ENCODE measurements at regions not wholly inside any gene's neighbourhood (a gene's known extent, or its start where the extent isn't known, plus 50 kb on each side); places are given as distances from the start of the nearest gene placed in this dataset.

DNA sequence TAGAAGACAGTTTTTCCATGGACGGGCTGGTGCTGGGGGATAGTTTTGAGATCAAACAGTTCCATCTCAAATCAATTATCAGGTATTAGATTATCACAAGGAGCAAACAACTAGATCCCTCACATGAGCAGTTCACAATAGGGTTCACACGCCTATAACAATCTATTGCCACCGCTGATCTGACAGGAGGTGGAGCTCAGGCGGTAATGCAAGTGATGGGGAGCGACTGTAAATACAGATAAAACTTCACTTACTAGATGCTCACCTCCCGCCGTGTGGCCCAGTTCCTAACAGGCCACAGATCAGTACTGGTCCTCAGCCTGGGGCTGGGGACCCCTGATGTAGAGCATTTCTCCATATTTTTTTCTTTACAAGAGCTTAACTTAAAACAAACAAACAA, 203.6 kb downstream of the CDH7 start (continued):
- TF ChIP-seq, protein P1, sequence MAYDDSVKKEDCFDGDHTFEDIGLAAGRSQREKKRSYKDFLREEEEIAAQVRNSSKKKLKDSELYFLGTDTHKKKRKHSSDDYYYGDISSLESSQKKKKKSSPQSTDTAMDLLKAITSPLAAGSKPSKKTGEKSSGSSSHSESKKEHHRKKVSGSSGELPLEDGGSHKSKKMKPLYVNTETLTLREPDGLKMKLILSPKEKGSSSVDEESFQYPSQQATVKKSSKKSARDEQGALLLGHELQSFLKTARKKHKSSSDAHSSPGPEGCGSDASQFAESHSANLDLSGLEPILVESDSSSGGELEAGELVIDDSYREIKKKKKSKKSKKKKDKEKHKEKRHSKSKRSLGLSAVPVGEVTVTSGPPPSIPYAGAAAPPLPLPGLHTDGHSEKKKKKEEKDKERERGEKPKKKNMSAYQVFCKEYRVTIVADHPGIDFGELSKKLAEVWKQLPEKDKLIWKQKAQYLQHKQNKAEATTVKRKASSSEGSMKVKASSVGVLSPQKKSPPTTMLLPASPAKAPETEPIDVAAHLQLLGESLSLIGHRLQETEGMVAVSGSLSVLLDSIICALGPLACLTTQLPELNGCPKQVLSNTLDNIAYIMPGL (CRISPR knock-in tag; IDR thresholded peaks at IDR 0.05; ENCODE audit: borderline replicate concordance), result no peak
- TF ChIP-seq, protein P2, sequence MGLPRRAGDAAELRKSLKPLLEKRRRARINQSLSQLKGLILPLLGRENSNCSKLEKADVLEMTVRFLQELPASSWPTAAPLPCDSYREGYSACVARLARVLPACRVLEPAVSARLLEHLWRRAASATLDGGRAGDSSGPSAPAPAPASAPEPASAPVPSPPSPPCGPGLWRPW (IDR thresholded peaks at IDR 0.05), result no peak

DNA sequence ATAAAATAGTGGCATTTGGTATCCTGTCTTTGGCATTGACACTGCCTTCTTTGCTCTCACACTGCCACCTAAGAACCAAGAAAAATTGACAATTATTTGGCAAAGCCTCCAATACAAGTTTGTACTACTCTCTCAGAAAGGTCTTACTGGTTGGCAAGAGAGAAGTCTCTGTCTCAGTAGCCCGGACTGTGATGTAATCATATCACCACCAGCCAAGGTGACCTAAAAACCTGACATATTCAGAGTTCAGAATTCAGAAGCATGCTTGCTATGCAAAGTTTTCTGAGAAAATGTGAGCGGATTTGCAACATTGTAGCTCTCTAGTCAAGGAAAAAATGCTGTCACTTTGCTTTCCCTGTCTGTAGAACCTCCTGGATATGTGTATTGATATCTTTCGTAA, 196.0 kb downstream of the CDH7 start:
- H3K4me2 ChIP-seq, result no peak overlapping the region
- FAIRE-seq, result no peak
- no peaks in the 10 kb centered on the region for H3K4me1 ChIP-seq
- no peak for TF ChIP-seq TP53 (CRISPR knock-in tag; IDR thresholded peaks at IDR 0.05)
- TF ChIP-seq EHF (CRISPR knock-in tag; IDR thresholded peaks at IDR 0.05), result no peak
- TF ChIP-seq, protein P3, sequence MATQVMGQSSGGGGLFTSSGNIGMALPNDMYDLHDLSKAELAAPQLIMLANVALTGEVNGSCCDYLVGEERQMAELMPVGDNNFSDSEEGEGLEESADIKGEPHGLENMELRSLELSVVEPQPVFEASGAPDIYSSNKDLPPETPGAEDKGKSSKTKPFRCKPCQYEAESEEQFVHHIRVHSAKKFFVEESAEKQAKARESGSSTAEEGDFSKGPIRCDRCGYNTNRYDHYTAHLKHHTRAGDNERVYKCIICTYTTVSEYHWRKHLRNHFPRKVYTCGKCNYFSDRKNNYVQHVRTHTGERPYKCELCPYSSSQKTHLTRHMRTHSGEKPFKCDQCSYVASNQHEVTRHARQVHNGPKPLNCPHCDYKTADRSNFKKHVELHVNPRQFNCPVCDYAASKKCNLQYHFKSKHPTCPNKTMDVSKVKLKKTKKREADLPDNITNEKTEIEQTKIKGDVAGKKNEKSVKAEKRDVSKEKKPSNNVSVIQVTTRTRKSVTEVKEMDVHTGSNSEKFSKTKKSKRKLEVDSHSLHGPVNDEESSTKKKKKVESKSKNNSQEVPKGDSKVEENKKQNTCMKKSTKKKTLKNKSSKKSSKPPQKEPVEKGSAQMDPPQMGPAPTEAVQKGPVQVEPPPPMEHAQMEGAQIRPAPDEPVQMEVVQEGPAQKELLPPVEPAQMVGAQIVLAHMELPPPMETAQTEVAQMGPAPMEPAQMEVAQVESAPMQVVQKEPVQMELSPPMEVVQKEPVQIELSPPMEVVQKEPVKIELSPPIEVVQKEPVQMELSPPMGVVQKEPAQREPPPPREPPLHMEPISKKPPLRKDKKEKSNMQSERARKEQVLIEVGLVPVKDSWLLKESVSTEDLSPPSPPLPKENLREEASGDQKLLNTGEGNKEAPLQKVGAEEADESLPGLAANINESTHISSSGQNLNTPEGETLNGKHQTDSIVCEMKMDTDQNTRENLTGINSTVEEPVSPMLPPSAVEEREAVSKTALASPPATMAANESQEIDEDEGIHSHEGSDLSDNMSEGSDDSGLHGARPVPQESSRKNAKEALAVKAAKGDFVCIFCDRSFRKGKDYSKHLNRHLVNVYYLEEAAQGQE (IDR thresholded peaks at IDR 0.05), result no peak
- TF ChIP-seq CHD2 (IDR thresholded peaks at IDR 0.05; ENCODE audit: low read length, partially characterized antibody), result no peak
- TF ChIP-seq RCOR1 (IDR thresholded peaks at IDR 0.05; ENCODE audit: low read depth, low read length), result no peak
- TF ChIP-seq, protein P4, sequence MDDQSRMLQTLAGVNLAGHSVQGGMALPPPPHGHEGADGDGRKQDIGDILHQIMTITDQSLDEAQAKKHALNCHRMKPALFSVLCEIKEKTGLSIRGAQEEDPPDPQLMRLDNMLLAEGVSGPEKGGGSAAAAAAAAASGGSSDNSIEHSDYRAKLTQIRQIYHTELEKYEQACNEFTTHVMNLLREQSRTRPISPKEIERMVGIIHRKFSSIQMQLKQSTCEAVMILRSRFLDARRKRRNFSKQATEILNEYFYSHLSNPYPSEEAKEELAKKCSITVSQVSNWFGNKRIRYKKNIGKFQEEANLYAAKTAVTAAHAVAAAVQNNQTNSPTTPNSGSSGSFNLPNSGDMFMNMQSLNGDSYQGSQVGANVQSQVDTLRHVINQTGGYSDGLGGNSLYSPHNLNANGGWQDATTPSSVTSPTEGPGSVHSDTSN (IDR thresholded peaks at IDR 0.05), result no peak
- TF ChIP-seq TFCP2L1 (CRISPR knock-in tag; IDR thresholded peaks at IDR 0.05), result no peak
- no peak for TF ChIP-seq HOXB5 (CRISPR knock-in tag; IDR thresholded peaks at IDR 0.05)
- no peak for TF ChIP-seq RARB (CRISPR knock-in tag; IDR thresholded peaks at IDR 0.05)
- TF ChIP-seq, protein P5, sequence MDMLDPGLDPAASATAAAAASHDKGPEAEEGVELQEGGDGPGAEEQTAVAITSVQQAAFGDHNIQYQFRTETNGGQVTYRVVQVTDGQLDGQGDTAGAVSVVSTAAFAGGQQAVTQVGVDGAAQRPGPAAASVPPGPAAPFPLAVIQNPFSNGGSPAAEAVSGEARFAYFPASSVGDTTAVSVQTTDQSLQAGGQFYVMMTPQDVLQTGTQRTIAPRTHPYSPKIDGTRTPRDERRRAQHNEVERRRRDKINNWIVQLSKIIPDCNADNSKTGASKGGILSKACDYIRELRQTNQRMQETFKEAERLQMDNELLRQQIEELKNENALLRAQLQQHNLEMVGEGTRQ (IDR thresholded peaks at IDR 0.05), result no peak
- TF ChIP-seq EHMT2 (IDR thresholded peaks at IDR 0.05; ENCODE audit: low read depth), result no peak
- no peak for TF ChIP-seq SMC3 (IDR thresholded peaks at IDR 0.05)
- no peak for TF ChIP-seq MAFK (IDR thresholded peaks at IDR 0.05; ENCODE audit: partially characterized antibody)
- TF ChIP-seq ZFP36 (IDR thresholded peaks at IDR 0.05; ENCODE audit: borderline replicate concordance, partially characterized antibody), result no peak
- TF ChIP-seq ESRRA (IDR thresholded peaks at IDR 0.05; ENCODE audit: borderline replicate concordance, low read length), result no peak
- no peak for TF ChIP-seq NR3C1 (IDR thresholded peaks at IDR 0.05)
- no peak overlapping the region for H3K4me3 ChIP-seq
- POLR2A ChIA-PET, result no interaction called here
- ATAC-seq, result no peak
- H3K27ac ChIP-seq, result no peak overlapping the region
- 29% methylated on average over 3 of the region's 3 CpGs for WGBS (ENCODE audit: missing lambda C conversion rate)
- no peak for DNase-seq (ENCODE audit: low read depth in 1 of 2, low spot score in 1 of 2)
- H3K9me3 ChIP-seq, result no peaks in the 10 kb centered on the region
- CTCF ChIA-PET, result no interaction called here

DNA sequence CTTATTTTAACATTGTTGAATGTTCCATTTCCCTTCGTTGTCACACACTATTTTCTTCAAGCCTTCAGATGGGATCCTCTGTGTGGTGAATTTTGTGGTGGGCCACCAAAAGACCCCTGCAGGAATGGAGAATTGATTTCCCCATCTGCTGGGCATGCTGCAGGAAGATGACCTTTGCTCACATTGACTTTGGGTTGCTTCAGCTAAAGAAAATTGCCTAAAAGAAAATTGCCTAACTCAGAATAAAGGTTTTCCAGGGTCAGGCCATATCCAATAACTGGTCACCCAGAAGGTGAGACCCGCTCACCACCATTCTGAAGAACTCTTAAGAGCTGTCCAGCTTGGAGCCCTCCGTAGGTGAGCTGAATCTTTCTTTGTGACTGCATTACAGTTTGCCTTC, 192.5 kb downstream of the CDH7 start:
- Histone ChIP-seq H3K4me2 (no peak overlapping the region), H3K27ac (no peak overlapping the region), H3K4me3 (no peak overlapping the region), H3K4me1 (no peaks in the 10 kb centered on the region), H3K9me3 (no peaks in the 10 kb centered on the region)
- TF ChIP-seq, protein P1 (CRISPR knock-in tag; IDR thresholded peaks at IDR 0.05; ENCODE audit: borderline replicate concordance), result no peak
- no peak for TF ChIP-seq JUN (IDR thresholded peaks at IDR 0.05)
- TF ChIP-seq HOXA7 (CRISPR knock-in tag; IDR thresholded peaks at IDR 0.05), result no peak
- TF ChIP-seq EP300 (IDR thresholded peaks at IDR 0.05), result no peak
- TF ChIP-seq, protein P5 (IDR thresholded peaks at IDR 0.05), result no peak
- no peak for TF ChIP-seq RAD21 (conservative IDR thresholded peaks at IDR 0.05 in 1 of 2, IDR thresholded peaks at IDR 0.05 in 1 of 2)
- DNase-seq (ENCODE audit: low read depth in 1 of 2, low spot score in 1 of 2) (no peak), FAIRE-seq (no peak), ATAC-seq (no peak)
- WGBS (ENCODE audit: missing lambda C conversion rate), result 39% methylated on average over 3 of the region's 3 CpGs
- ChIA-PET POLR2A (no interaction called here), CTCF (no interaction called here)

Data from A549 (cell line).